ENCODE measurements at regions not wholly inside any gene's neighbourhood (a gene's known extent, or its start where the extent isn't known, plus 50 kb on each side); places are given as distances from the start of the nearest gene placed in this dataset.

GRCh38 chr13:22517544-22517943, 663.2 kb upstream of the SGCG start:
- no peaks in the 10 kb centered on the region for H3K27me3 ChIP-seq
- H3K4me2 ChIP-seq: no peak overlapping the region
- peaks cover 0 to 15% (median 0%) of the 10 kb centered on the region in 10 experiments; a peak in 3 of 20 replicates for H3K4me1 ChIP-seq
- no peak overlapping the region for H3K9ac ChIP-seq
- H3K36me3 ChIP-seq: no peaks in the 10 kb centered on the region; a peak in 2 of 22 replicates
- peaks cover 14 to 60% (median 38%) of the 10 kb centered on the region in 11 experiments for H3K9me3 ChIP-seq (replicated peaks in 1 of 11)
- TF ChIP-seq Cebpa-rat (IDR thresholded peaks at IDR 0.05): no peak
- H3K4me3 ChIP-seq: no peak overlapping the region
- H3K27ac ChIP-seq: no peak overlapping the region
- no peaks in the 10 kb centered on the region for H4K20me1 ChIP-seq

GRCh38 chr13:22536851-22537250, 643.9 kb upstream of the SGCG start:
- Histone ChIP-seq H3K4me2 (peak overlapping the region in 4 of 11 experiments; percentile 32 to 63 (median 46); a peak in 5 of 22 replicates), H3K27ac (no peak overlapping the region; a peak in 1 of 22 replicates), H4K20me1 (no peaks in the 10 kb centered on the region), H3K4me1 (peaks cover 0 to 19% (median 13%) of the 10 kb centered on the region in 10 experiments; a peak in 10 of 20 replicates), H3K4me3 (no peak overlapping the region), H3K27me3 (no peaks in the 10 kb centered on the region), H3K9ac (no peak overlapping the region), H3K36me3 (no peaks in the 10 kb centered on the region; a peak in 1 of 22 replicates), H3K9me3 (replicated peaks in 1 of 11) (peaks cover 9 to 42% (median 34%) of the 10 kb centered on the region in 11 experiments; a peak in 21 of 22 replicates)
- TF ChIP-seq Cebpa-rat (IDR thresholded peaks at IDR 0.05): no peak

GRCh38 chr13:22538400-22538799, 642.4 kb upstream of the SGCG start:
- H3K27ac ChIP-seq: no peak overlapping the region
- no peak for TF ChIP-seq Cebpa-rat (IDR thresholded peaks at IDR 0.05)
- H3K27me3 ChIP-seq: no peaks in the 10 kb centered on the region
- peaks cover 0 to 19% (median 13%) of the 10 kb centered on the region in 10 experiments; a peak in 10 of 20 replicates for H3K4me1 ChIP-seq
- no peak overlapping the region for H3K9ac ChIP-seq
- H3K4me3 ChIP-seq: no peak overlapping the region
- H4K20me1 ChIP-seq: no peaks in the 10 kb centered on the region
- no peaks in the 10 kb centered on the region; a peak in 1 of 22 replicates for H3K36me3 ChIP-seq
- peaks cover 9 to 40% (median 30%) of the 10 kb centered on the region in 11 experiments; a peak in 21 of 22 replicates for H3K9me3 ChIP-seq (replicated peaks in 1 of 11)
- peak overlapping the region in 2 of 11 experiments; percentile 33 to 63; a peak in 4 of 22 replicates for H3K4me2 ChIP-seq

GRCh38 chr13:22549126-22549525, 631.7 kb upstream of the SGCG start:
- Histone ChIP-seq H3K4me3 (no peak overlapping the region), H4K20me1 (no peaks in the 10 kb centered on the region), H3K9me3 (replicated peaks in 1 of 11) (peaks cover 44 to 78% (median 51%) of the 10 kb centered on the region in 11 experiments), H3K27ac (no peak overlapping the region), H3K4me2 (no peak overlapping the region), H3K4me1 (no peaks in the 10 kb centered on the region), H3K27me3 (no peaks in the 10 kb centered on the region), H3K36me3 (no peaks in the 10 kb centered on the region; a peak in 1 of 22 replicates), H3K9ac (no peak overlapping the region)
- no peak for TF ChIP-seq Cebpa-rat (IDR thresholded peaks at IDR 0.05)

- no peak overlapping the region for H3K27ac ChIP-seq
- H3K4me2 ChIP-seq: no peak overlapping the region
- no peak for TF ChIP-seq Cebpa-rat (IDR thresholded peaks at IDR 0.05)
- H3K27me3 ChIP-seq: no peaks in the 10 kb centered on the region
- no peaks in the 10 kb centered on the region; a peak in 1 of 20 replicates for H3K4me1 ChIP-seq
- H3K4me3 ChIP-seq: no peak overlapping the region
- peaks cover 6 to 68% (median 31%) of the 10 kb centered on the region in 11 experiments; a peak in 20 of 22 replicates for H3K9me3 ChIP-seq (replicated peaks in 1 of 11)
- H3K36me3 ChIP-seq: no peaks in the 10 kb centered on the region
- H3K9ac ChIP-seq: no peak overlapping the region
- H4K20me1 ChIP-seq: no peaks in the 10 kb centered on the region
Measured at GRCh38 chr13:22561581-22561980, 619.2 kb upstream of the SGCG start.

GRCh38 chr13:22562116-22562515, 618.7 kb upstream of the SGCG start:
- H3K36me3 ChIP-seq: no peaks in the 10 kb centered on the region
- H3K9ac ChIP-seq: no peak overlapping the region
- H3K27ac ChIP-seq: no peak overlapping the region
- no peak for TF ChIP-seq Cebpa-rat (IDR thresholded peaks at IDR 0.05)
- no peaks in the 10 kb centered on the region for H3K27me3 ChIP-seq
- H3K4me2 ChIP-seq: no peak overlapping the region
- H3K4me3 ChIP-seq: no peak overlapping the region
- H4K20me1 ChIP-seq: no peaks in the 10 kb centered on the region
- no peaks in the 10 kb centered on the region for H3K4me1 ChIP-seq
- peaks cover 6 to 65% (median 35%) of the 10 kb centered on the region in 11 experiments; a peak in 20 of 22 replicates for H3K9me3 ChIP-seq (replicated peaks in 1 of 11)

- Histone ChIP-seq H4K20me1 (no peaks in the 10 kb centered on the region), H3K4me2 (no peak overlapping the region), H3K9ac (no peak overlapping the region), H3K27me3 (no peaks in the 10 kb centered on the region), H3K4me1 (no peaks in the 10 kb centered on the region), H3K9me3 (replicated peaks in 1 of 11) (peaks cover 6 to 57% (median 28%) of the 10 kb centered on the region in 11 experiments; a peak in 20 of 22 replicates), H3K36me3 (no peaks in the 10 kb centered on the region), H3K4me3 (no peak overlapping the region), H3K27ac (no peak overlapping the region)
- no peak for TF ChIP-seq Cebpa-rat (IDR thresholded peaks at IDR 0.05)
Measured at GRCh38 chr13:22563272-22563671, 617.5 kb upstream of the SGCG start.

- peaks cover 0 to 22% (median 6%) of the 10 kb centered on the region in 10 experiments; a peak in 8 of 20 replicates for H3K4me1 ChIP-seq
- no peaks in the 10 kb centered on the region for H3K27me3 ChIP-seq
- no peak overlapping the region for H3K9ac ChIP-seq
- no peaks in the 10 kb centered on the region for H4K20me1 ChIP-seq
- no peak overlapping the region for H3K4me2 ChIP-seq
- H3K9me3 ChIP-seq (replicated peaks in 1 of 11): peaks cover 0 to 77% (median 60%) of the 10 kb centered on the region in 11 experiments; a peak in 18 of 22 replicates
- no peak for TF ChIP-seq Cebpa-rat (IDR thresholded peaks at IDR 0.05)
- no peak overlapping the region for H3K4me3 ChIP-seq
- no peaks in the 10 kb centered on the region for H3K36me3 ChIP-seq
- no peak overlapping the region for H3K27ac ChIP-seq
Measured at GRCh38 chr13:22569811-22570210, 611.0 kb upstream of the SGCG start.

GRCh38 chr13:22589880-22590279, 590.9 kb upstream of the SGCG start:
- Histone ChIP-seq H3K36me3 (no peaks in the 10 kb centered on the region; a peak in 1 of 22 replicates), H3K4me1 (peaks cover 0 to 19% (median 4%) of the 10 kb centered on the region in 10 experiments; a peak in 8 of 20 replicates), H3K4me2 (no peak overlapping the region), H4K20me1 (no peaks in the 10 kb centered on the region), H3K9me3 (replicated peaks in 1 of 11) (peaks cover 28 to 46% (median 32%) of the 10 kb centered on the region in 11 experiments), H3K27ac (no peak overlapping the region), H3K4me3 (no peak overlapping the region), H3K27me3 (no peaks in the 10 kb centered on the region), H3K9ac (no peak overlapping the region)
- TF ChIP-seq Cebpa-rat (IDR thresholded peaks at IDR 0.05): no peak

- peaks cover 0 to 19% (median 8%) of the 10 kb centered on the region in 10 experiments; a peak in 14 of 20 replicates for H3K4me1 ChIP-seq
- no peaks in the 10 kb centered on the region for H3K36me3 ChIP-seq
- H4K20me1 ChIP-seq: no peaks in the 10 kb centered on the region
- no peak overlapping the region for H3K4me3 ChIP-seq
- H3K4me2 ChIP-seq: peak overlapping the region in 4 of 11 experiments; percentile 38 to 66 (median 58); a peak in 7 of 22 replicates
- H3K9me3 ChIP-seq (replicated peaks in 1 of 11): peaks cover 6 to 21% (median 12%) of the 10 kb centered on the region in 11 experiments; a peak in 18 of 22 replicates
- no peaks in the 10 kb centered on the region for H3K27me3 ChIP-seq
- H3K9ac ChIP-seq: no peak overlapping the region; a peak in 1 of 22 replicates
- TF ChIP-seq Cebpa-rat (IDR thresholded peaks at IDR 0.05): no peak
- peak overlapping the region in 4 of 11 experiments; percentile 35 to 62 (median 52); a peak in 8 of 22 replicates for H3K27ac ChIP-seq
Measured at GRCh38 chr13:22592515-22592914, 588.3 kb upstream of the SGCG start.

Measured in BLaER1 treated with 17β-estradiol and CSF1 and Interleukin-3, amounts not matched to agents 10 nM and 100 nM (cell line).